SK-N-SH (cell line): ENCODE measurements at regions not wholly inside any gene's neighbourhood (a gene's known extent, or its start where the extent isn't known, plus 50 kb on each side); places are given as distances from the start of the nearest gene placed in this dataset.

Experiments used
- CTCF ChIA-PET: fragments of 300-600, 350-600 bp; formaldehyde crosslinking; extraction: SDS; loops from one replicate; lab custom pipeline; 2021; lab: Yijun Ruan, JAX
- POLR2A ChIA-PET: fragments of 350-600 bp; sonication (Branson Sonifier 250); formaldehyde crosslinking; extraction: SDS; loops from one replicate; lab custom pipeline; 2020; ENCODE audit warnings: antibody characterized with exemption, inconsistent platforms; lab: Yijun Ruan, JAX
- DNase-seq: peaks from one replicate; pipeline ENCODE4 v3.0.0; 2012
- H2AFZ ChIP-seq: fragments of 200-600 bp; sonication (generic); 2 replicates; pipeline ENCODE4 v1.8.1; 2016; ENCODE audit warnings: antibody characterized with exemption, mild to moderate bottlenecking, low read depth
- H3F3A ChIP-seq: fragments of 200-600 bp; sonication (generic); replicated peaks from 2 replicates; pipeline ENCODE3; 2016; ENCODE audit warnings: antibody characterized with exemption, mild to moderate bottlenecking; ENCODE audit not compliant: insufficient read depth
- H3K27ac ChIP-seq, 2 experiments: fragments of 200-500 bp in 1 of 2; fragments of 200-600 bp in 1 of 2; sonication (Bioruptor generic) in 1 of 2; sonication (generic), shearing (Covaris generic) in 1 of 2; 2 replicates each; pipeline versions ENCODE4 v1.5.1 to v1.6.1; 2014 to 2016; ENCODE audit warnings: low read depth in 2 of 2, inconsistent platforms in 1 of 2, low read length in 1 of 2, mild to moderate bottlenecking in 1 of 2, mixed read lengths in 1 of 2
- H3K27me3 ChIP-seq: fragments of 200-600 bp; sonication (generic), shearing (Covaris generic); 2 replicates; pipeline ENCODE4 v1.6.1; 2016; ENCODE audit warnings: mixed run types; ENCODE audit not compliant: insufficient read depth
- H3K36me3 ChIP-seq, 2 experiments: fragments of 200-500 bp in 1 of 2; fragments of 200-600 bp in 1 of 2; sonication (Bioruptor generic) in 1 of 2; sonication (generic) in 1 of 2; replicated peaks in 1 of 2; 2 replicates each; pipeline versions ENCODE3 to v1.5.1; 2014 to 2016; ENCODE audit warnings: low read length in 1 of 2, mild to moderate bottlenecking in 1 of 2; ENCODE audit not compliant: insufficient read depth in 2 of 2, control insufficient read depth in 1 of 2
- H3K4me1 ChIP-seq, 2 experiments: fragments of 200-500 bp in 1 of 2; fragments of 200-600 bp in 1 of 2; sonication (Bioruptor generic) in 1 of 2; sonication (generic), shearing (Covaris generic) in 1 of 2; 2 replicates each; pipeline versions ENCODE4 v1.5.1 to v1.6.1; 2014 to 2016; ENCODE audit warnings: low read depth in 1 of 2, low read length in 1 of 2, mixed run types in 1 of 2; ENCODE audit not compliant: insufficient read depth in 2 of 2, control insufficient read depth in 1 of 2
- H3K4me2 ChIP-seq: fragments of 200-600 bp; sonication (generic), shearing (Covaris generic); 2 replicates; pipeline ENCODE4 v1.6.1; 2017; ENCODE audit warnings: mixed run types
- H3K4me3 ChIP-seq, 2 experiments: fragments of 200-500 bp in 1 of 2; fragments of 200-600 bp in 1 of 2; sonication (Bioruptor generic) in 1 of 2; sonication (generic), shearing (Covaris generic) in 1 of 2; 2 replicates each; pipeline versions ENCODE4 v1.5.1 to v1.8.1; 2014 to 2016; ENCODE audit warnings: low read depth in 2 of 2, inconsistent platforms in 1 of 2, low read length in 1 of 2, mild to moderate bottlenecking in 1 of 2, mixed read lengths in 1 of 2, moderate library complexity in 1 of 2
- H3K79me2 ChIP-seq: fragments of 200-600 bp; sonication (generic); 2 replicates; pipeline ENCODE4 v1.8.1; 2017; ENCODE audit warnings: mild to moderate bottlenecking; ENCODE audit not compliant: insufficient read depth
- H3K9ac ChIP-seq: fragments of 200-600 bp; sonication (generic); 2 replicates; pipeline ENCODE4 v1.6.1; 2017; ENCODE audit warnings: mixed run types
- H3K9me2 ChIP-seq: fragments of 200-600 bp; sonication (generic); 2 replicates; pipeline ENCODE4 v1.6.1; 2017; ENCODE audit warnings: mixed run types
- H3K9me3 ChIP-seq: fragments of 200-600 bp; sonication (generic); 2 replicates; pipeline ENCODE4 v1.6.1; 2017; ENCODE audit warnings: mixed run types, mild to moderate bottlenecking, moderate library complexity
- H4K20me1 ChIP-seq: fragments of 200-600 bp; sonication (generic); 2 replicates; pipeline ENCODE4 v1.6.1; 2017; ENCODE audit warnings: mild to moderate bottlenecking, mixed run types; ENCODE audit not compliant: insufficient read depth
- CHD2 ChIP-seq: fragments of 150-350 bp; IDR thresholded peaks from 2 replicates; pipeline ENCODE4 v1.6.1; 2018; ENCODE audit warnings: low read length; ENCODE audit not compliant: partially characterized antibody
- ELF1 ChIP-seq: IDR thresholded peaks from 2 replicates; pipeline ENCODE4 v1.4.0; 2012
- FOSL2 ChIP-seq: IDR thresholded peaks from 2 replicates; pipeline ENCODE4 v1.4.0; 2012; ENCODE audit warnings: low read depth, mild to moderate bottlenecking, moderate library complexity, borderline replicate concordance
- FOXJ3 ChIP-seq: sonication (generic); formaldehyde crosslinking; IDR thresholded peaks from 2 replicates; pipeline ENCODE4 v1.5.1; 2020; ENCODE audit warnings: mild to moderate bottlenecking, missing genetic modification reagents
- FOXM1 ChIP-seq: IDR thresholded peaks from 2 replicates; pipeline ENCODE4 v1.4.0; 2012; ENCODE audit warnings: low read depth, mild to moderate bottlenecking
- GABPA ChIP-seq: IDR thresholded peaks from 2 replicates; pipeline ENCODE4 v1.4.0; 2012; ENCODE audit warnings: low read depth, mild to moderate bottlenecking
- GATA2 ChIP-seq: sonication (generic); formaldehyde crosslinking; IDR thresholded peaks from 2 replicates; pipeline ENCODE4 v1.5.0; 2020; ENCODE audit warnings: mild to moderate bottlenecking, missing genetic modification reagents
- JUND ChIP-seq: IDR thresholded peaks from 2 replicates; pipeline ENCODE4 v1.4.0; 2012
- MXI1 ChIP-seq: IDR thresholded peaks from 2 replicates; pipeline ENCODE4 v1.6.1; 2012; ENCODE audit warnings: mild to moderate bottlenecking, low read depth, low read length, improper control_type of control experiment
- POLR2AphosphoS5 ChIP-seq: IDR thresholded peaks from 2 replicates; pipeline ENCODE4 v1.6.1; 2012; ENCODE audit warnings: low read depth, low read length
- RCOR1 ChIP-seq: fragments of 150-350 bp; IDR thresholded peaks from 2 replicates; pipeline ENCODE4 v1.6.1; 2017; ENCODE audit warnings: antibody characterized with exemption, low read length
- RFX5 ChIP-seq: IDR thresholded peaks from 2 replicates; pipeline ENCODE4 v1.6.1; 2012; ENCODE audit warnings: mild to moderate bottlenecking, improper control_type of control experiment, low read length
- SMC3 ChIP-seq: IDR thresholded peaks from 2 replicates; pipeline ENCODE4 v1.6.1; 2012; ENCODE audit warnings: low read depth, low read length, improper control_type of control experiment
- TAF1 ChIP-seq: IDR thresholded peaks from 2 replicates; pipeline ENCODE4 v1.6.1; 2012; ENCODE audit warnings: low read depth, mild to moderate bottlenecking, low read length, moderate library complexity, borderline replicate concordance
- TCF12 ChIP-seq: IDR thresholded peaks from 2 replicates; pipeline ENCODE4 v1.4.0; 2012
- TEAD4 ChIP-seq: IDR thresholded peaks from 2 replicates; pipeline ENCODE4 v1.4.0; 2012; ENCODE audit warnings: mild to moderate bottlenecking, borderline replicate concordance; ENCODE audit not compliant: insufficient read depth
- YY1 ChIP-seq: IDR thresholded peaks from 2 replicates; pipeline ENCODE4 v1.4.0; 2012; ENCODE audit warnings: low read depth, mild to moderate bottlenecking
- WGBS: methylation state at CpG from one replicate; pipeline ENCODE4 v1.1.6; 2017; ENCODE audit warnings: low lambda C conversion rate; 5-methylcytosine and 5-hydroxymethylcytosine counted together
- TF ChIP-seq, protein P1 (sequence below): IDR thresholded peaks from 2 replicates; pipeline ENCODE4 v1.4.0; 2012; ENCODE audit warnings: low read depth, borderline replicate concordance
- TF ChIP-seq, protein P2 (sequence below): IDR thresholded peaks from 2 replicates; pipeline ENCODE4 v1.4.0; 2012; ENCODE audit warnings: low read depth
- TF ChIP-seq, protein P3 (sequence below): IDR thresholded peaks from 2 replicates; pipeline ENCODE4 v1.6.1; 2012; ENCODE audit warnings: mild to moderate bottlenecking, low read depth, low read length, moderate library complexity
- TF ChIP-seq, protein P4 (sequence below): IDR thresholded peaks from 2 replicates; pipeline ENCODE4 v1.4.0; 2012; ENCODE audit warnings: low read depth, borderline replicate concordance

DNA sequence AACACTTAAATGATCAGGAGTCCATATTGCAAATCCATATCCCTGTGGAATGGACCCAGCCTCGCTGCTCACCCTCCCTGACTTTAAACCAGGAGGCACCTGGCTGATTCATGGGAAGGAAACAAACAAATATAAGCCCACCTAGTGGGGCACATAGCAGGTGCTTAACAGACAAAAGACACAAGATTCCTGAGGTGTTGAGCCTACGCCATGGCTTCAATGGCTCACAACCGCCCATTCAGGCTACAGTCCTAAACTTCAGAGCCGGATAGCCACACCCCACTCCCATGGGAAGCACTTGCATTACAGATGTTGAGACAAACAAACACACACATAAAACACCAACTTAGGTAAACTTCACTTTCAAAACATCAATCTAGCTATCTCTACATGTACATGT lies 359.9 kb downstream of the ICE1 start:
- TF ChIP-seq RCOR1, result no peak
- TF ChIP-seq, protein P1, sequence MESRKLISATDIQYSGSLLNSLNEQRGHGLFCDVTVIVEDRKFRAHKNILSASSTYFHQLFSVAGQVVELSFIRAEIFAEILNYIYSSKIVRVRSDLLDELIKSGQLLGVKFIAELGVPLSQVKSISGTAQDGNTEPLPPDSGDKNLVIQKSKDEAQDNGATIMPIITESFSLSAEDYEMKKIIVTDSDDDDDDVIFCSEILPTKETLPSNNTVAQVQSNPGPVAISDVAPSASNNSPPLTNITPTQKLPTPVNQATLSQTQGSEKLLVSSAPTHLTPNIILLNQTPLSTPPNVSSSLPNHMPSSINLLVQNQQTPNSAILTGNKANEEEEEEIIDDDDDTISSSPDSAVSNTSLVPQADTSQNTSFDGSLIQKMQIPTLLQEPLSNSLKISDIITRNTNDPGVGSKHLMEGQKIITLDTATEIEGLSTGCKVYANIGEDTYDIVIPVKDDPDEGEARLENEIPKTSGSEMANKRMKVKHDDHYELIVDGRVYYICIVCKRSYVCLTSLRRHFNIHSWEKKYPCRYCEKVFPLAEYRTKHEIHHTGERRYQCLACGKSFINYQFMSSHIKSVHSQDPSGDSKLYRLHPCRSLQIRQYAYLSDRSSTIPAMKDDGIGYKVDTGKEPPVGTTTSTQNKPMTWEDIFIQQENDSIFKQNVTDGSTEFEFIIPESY, result no peak
- TF ChIP-seq FOXM1, result no peak
- no peak for TF ChIP-seq MXI1
- no peak for TF ChIP-seq FOXJ3 (CRISPR knock-in tag)
- TF ChIP-seq YY1, result no peak
- no peak for TF ChIP-seq TCF12
- no peak for TF ChIP-seq ELF1
- no peak for TF ChIP-seq CHD2
- no peak for TF ChIP-seq FOSL2
- no peak for TF ChIP-seq GABPA
- no peak for TF ChIP-seq TEAD4
- no peak for TF ChIP-seq TAF1
- TF ChIP-seq POLR2AphosphoS5, result no peak
- TF ChIP-seq, protein P2, sequence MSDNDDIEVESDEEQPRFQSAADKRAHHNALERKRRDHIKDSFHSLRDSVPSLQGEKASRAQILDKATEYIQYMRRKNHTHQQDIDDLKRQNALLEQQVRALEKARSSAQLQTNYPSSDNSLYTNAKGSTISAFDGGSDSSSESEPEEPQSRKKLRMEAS, result no peak
- TF ChIP-seq, all 33 proteins: peak for 0
- POLR2A ChIA-PET, result no interaction called here
- Histone ChIP-seq H3K36me3 (no peaks in the 10 kb centered on the region), H3K27ac (no peak overlapping the region), H3K9me2 (no peaks in the 10 kb centered on the region), H3K9me3 (no peaks in the 10 kb centered on the region), H4K20me1 (no peaks in the 10 kb centered on the region), H3K9ac (no peak overlapping the region), H2AFZ (no peak overlapping the region), H3F3A (no peaks in the 10 kb centered on the region), H3K4me2 (no peak overlapping the region), H3K79me2 (no peaks in the 10 kb centered on the region), H3K4me1 (peaks cover 0 to 3% of the 10 kb centered on the region in 2 experiments; a peak in 1 of 4 replicates), H3K4me3 (no peak overlapping the region), H3K27me3 (no peaks in the 10 kb centered on the region)
- no peak for DNase-seq
- CTCF ChIA-PET, result no interaction called here
- 5% methylated on average over 2 of the region's 4 CpGs for whole genome bisulfite sequencing

DNA sequence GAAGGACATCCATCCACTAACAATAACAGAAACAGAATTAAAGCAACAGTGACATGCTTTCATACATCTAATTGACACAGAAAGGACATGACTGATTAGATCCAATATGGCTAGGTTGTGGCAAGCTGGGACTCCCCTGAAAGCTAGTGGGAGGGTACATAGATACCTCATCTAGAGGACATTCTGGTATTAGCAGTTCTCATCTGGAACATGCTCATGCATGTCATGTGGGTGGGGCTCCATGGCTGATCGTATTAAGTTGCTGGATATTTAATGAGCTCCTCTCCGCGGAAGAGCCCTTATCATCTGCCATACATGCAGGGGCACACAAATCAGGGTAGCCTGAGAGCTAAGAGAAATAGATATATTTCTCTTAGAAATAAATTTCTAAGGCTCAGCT lies 358.9 kb downstream of the ICE1 start:
- Histone ChIP-seq H3K36me3 (no peaks in the 10 kb centered on the region), H3K4me1 (peaks cover 0 to 8% of the 10 kb centered on the region in 2 experiments; a peak in 1 of 4 replicates), H3K27ac (no peak overlapping the region), H3K27me3 (no peaks in the 10 kb centered on the region), H3K4me2 (no peak overlapping the region), H3K4me3 (no peak overlapping the region), H3F3A (no peaks in the 10 kb centered on the region), H4K20me1 (no peaks in the 10 kb centered on the region), H3K79me2 (no peaks in the 10 kb centered on the region), H2AFZ (no peak overlapping the region), H3K9me2 (no peaks in the 10 kb centered on the region), H3K9me3 (no peaks in the 10 kb centered on the region), H3K9ac (no peak overlapping the region)
- ChIA-PET CTCF (interaction anchor here (0.7 to 1.0 kb wide), 2 partner anchors 41 to 284 kb away, joined by 3 to 4 read pairs; no protein-coding TSS in a partner anchor), POLR2A (no interaction called here)
- no peak for DNase-seq
- 43% methylated on average over 3 of the region's 3 CpGs for WGBS
- TF ChIP-seq SMC3, result no peak
- no peak for TF ChIP-seq JUND
- TF ChIP-seq, protein P3, sequence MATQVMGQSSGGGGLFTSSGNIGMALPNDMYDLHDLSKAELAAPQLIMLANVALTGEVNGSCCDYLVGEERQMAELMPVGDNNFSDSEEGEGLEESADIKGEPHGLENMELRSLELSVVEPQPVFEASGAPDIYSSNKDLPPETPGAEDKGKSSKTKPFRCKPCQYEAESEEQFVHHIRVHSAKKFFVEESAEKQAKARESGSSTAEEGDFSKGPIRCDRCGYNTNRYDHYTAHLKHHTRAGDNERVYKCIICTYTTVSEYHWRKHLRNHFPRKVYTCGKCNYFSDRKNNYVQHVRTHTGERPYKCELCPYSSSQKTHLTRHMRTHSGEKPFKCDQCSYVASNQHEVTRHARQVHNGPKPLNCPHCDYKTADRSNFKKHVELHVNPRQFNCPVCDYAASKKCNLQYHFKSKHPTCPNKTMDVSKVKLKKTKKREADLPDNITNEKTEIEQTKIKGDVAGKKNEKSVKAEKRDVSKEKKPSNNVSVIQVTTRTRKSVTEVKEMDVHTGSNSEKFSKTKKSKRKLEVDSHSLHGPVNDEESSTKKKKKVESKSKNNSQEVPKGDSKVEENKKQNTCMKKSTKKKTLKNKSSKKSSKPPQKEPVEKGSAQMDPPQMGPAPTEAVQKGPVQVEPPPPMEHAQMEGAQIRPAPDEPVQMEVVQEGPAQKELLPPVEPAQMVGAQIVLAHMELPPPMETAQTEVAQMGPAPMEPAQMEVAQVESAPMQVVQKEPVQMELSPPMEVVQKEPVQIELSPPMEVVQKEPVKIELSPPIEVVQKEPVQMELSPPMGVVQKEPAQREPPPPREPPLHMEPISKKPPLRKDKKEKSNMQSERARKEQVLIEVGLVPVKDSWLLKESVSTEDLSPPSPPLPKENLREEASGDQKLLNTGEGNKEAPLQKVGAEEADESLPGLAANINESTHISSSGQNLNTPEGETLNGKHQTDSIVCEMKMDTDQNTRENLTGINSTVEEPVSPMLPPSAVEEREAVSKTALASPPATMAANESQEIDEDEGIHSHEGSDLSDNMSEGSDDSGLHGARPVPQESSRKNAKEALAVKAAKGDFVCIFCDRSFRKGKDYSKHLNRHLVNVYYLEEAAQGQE, result no peak
- TF ChIP-seq RCOR1, result no peak
- no peak for TF ChIP-seq GATA2
- TF ChIP-seq, protein P4, sequence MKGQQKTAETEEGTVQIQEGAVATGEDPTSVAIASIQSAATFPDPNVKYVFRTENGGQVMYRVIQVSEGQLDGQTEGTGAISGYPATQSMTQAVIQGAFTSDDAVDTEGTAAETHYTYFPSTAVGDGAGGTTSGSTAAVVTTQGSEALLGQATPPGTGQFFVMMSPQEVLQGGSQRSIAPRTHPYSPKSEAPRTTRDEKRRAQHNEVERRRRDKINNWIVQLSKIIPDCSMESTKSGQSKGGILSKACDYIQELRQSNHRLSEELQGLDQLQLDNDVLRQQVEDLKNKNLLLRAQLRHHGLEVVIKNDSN, result no peak
- no peak for TF ChIP-seq MXI1
- TF ChIP-seq TCF12, result no peak
- TF ChIP-seq, protein P1, result no peak
- no peak for TF ChIP-seq FOXJ3 (CRISPR knock-in tag)
- TF ChIP-seq, protein P2, result no peak
- no peak for TF ChIP-seq RFX5
- TF ChIP-seq TAF1, result no peak
